HepG2 (cell line): ENCODE measurements at regions not wholly inside any gene's neighbourhood (a gene's known extent, or its start where the extent isn't known, plus 50 kb on each side); places are given as distances from the start of the nearest gene placed in this dataset.

Experiments used
- CBX2 ChIP-seq, 2 experiments: fragments of 200-600 bp in 1 of 2; sonication (generic); formaldehyde crosslinking in 1 of 2; IDR thresholded peaks; 2 replicates each; pipeline versions ENCODE4 v1.7.0 to v1.8.1; 2018 to 2022; ENCODE audit warnings: low read depth in 2 of 2, low read length in 1 of 2, mild to moderate bottlenecking in 1 of 2, missing genetic modification reagents in 1 of 2
- CC2D1A ChIP-seq: sonication (generic); formaldehyde crosslinking; IDR thresholded peaks from 2 replicates; pipeline ENCODE4 v1.8.1; 2023; ENCODE audit warnings: mild to moderate bottlenecking, missing genetic modification reagents
- FOXO4 ChIP-seq: sonication (generic); formaldehyde crosslinking; conservative IDR thresholded peaks from 2 replicates; pipeline ENCODE4 v1.8.1; 2023; ENCODE audit warnings: missing genetic modification reagents
- HDAC2 ChIP-seq: sonication (generic); formaldehyde crosslinking; IDR thresholded peaks from 2 replicates; pipeline ENCODE4 v1.4.0; 2020; ENCODE audit warnings: missing genetic modification reagents
- KAT2B ChIP-seq: fragments of 150-350 bp; IDR thresholded peaks from 2 replicates; pipeline ENCODE4 v1.6.1; 2014; ENCODE audit warnings: low read depth, low read length, borderline replicate concordance
- MED8 ChIP-seq: sonication (generic); formaldehyde crosslinking; IDR thresholded peaks from 2 replicates; pipeline ENCODE4 v1.8.1; 2023; ENCODE audit warnings: mild to moderate bottlenecking, missing genetic modification reagents; ENCODE audit not compliant: insufficient replicate concordance
- MEF2D ChIP-seq: sonication (generic); formaldehyde crosslinking; IDR thresholded peaks from 2 replicates; pipeline ENCODE4 v1.5.1; 2020; ENCODE audit warnings: mild to moderate bottlenecking, missing genetic modification reagents
- MIER2 ChIP-seq: IDR thresholded peaks from 2 replicates; pipeline ENCODE4 v1.6.1; 2016; ENCODE audit warnings: missing biosample characterization, missing genetic modification reagents
- MIER3 ChIP-seq: IDR thresholded peaks from 2 replicates; pipeline ENCODE4 v1.6.1; 2016; ENCODE audit warnings: missing compliant biosample characterization, borderline replicate concordance
- MNT ChIP-seq: fragments of 450-650 bp; IDR thresholded peaks from 2 replicates; pipeline ENCODE4 v1.6.1; 2016
- POLR2G ChIP-seq: fragments of 200-400 bp; formaldehyde crosslinking; IDR thresholded peaks from 2 replicates; pipeline ENCODE4 v1.6.1; 2018; ENCODE audit warnings: mild to moderate bottlenecking, low read depth, low read length, moderate library complexity
- RARA ChIP-seq: IDR thresholded peaks from 2 replicates; pipeline ENCODE4 v1.6.1; 2016; ENCODE audit warnings: missing genetic modification reagents, missing compliant biosample characterization
- SMAD1 ChIP-seq: sonication (generic); formaldehyde crosslinking; IDR thresholded peaks from 2 replicates; pipeline ENCODE4 v1.4.0; 2020; ENCODE audit warnings: missing genetic modification reagents, low read depth, mild to moderate bottlenecking, borderline replicate concordance
- SOX13 ChIP-seq, 3 experiments: fragments of 450-650 bp in 1 of 3; sonication (generic) in 1 of 3; formaldehyde crosslinking in 1 of 3; IDR thresholded peaks in 2 of 3; conservative IDR thresholded peaks in 1 of 3; 2 replicates each; pipeline versions ENCODE4 v1.5.0 to v1.6.1; 2016 to 2020; ENCODE audit warnings: antibody characterized with exemption in 1 of 3, mild to moderate bottlenecking in 1 of 3, missing compliant biosample characterization in 1 of 3, missing genetic modification reagents in 1 of 3, moderate library complexity in 1 of 3
- TBL1XR1 ChIP-seq: fragments of 150-350 bp; IDR thresholded peaks from 2 replicates; pipeline ENCODE4 v1.6.1; 2014; ENCODE audit warnings: borderline replicate concordance, low read length; ENCODE audit not compliant: partially characterized antibody
- ZBTB7B ChIP-seq: sonication (generic); formaldehyde crosslinking; IDR thresholded peaks from 2 replicates; pipeline ENCODE4 v1.4.0; 2020; ENCODE audit warnings: missing genetic modification reagents
- ZNF207 ChIP-seq: fragments of 450-650 bp; IDR thresholded peaks from 2 replicates; pipeline ENCODE4 v1.6.1; 2016; ENCODE audit warnings: antibody characterized with exemption, borderline replicate concordance
- ZNF788 ChIP-seq: sonication (generic); formaldehyde crosslinking; IDR thresholded peaks from 2 replicates; pipeline ENCODE4 v1.5.0; 2020; ENCODE audit warnings: mild to moderate bottlenecking, missing genetic modification reagents, borderline replicate concordance
- TF ChIP-seq, protein P1 (sequence below): sonication (generic); formaldehyde crosslinking; IDR thresholded peaks from 2 replicates; pipeline ENCODE4 v1.5.0; 2020; ENCODE audit warnings: missing genetic modification reagents
- TF ChIP-seq, protein P2 (sequence below): sonication (generic); formaldehyde crosslinking; IDR thresholded peaks from 2 replicates; pipeline ENCODE4 v1.5.0; 2020; ENCODE audit warnings: mild to moderate bottlenecking, missing genetic modification reagents, borderline replicate concordance

DNA sequence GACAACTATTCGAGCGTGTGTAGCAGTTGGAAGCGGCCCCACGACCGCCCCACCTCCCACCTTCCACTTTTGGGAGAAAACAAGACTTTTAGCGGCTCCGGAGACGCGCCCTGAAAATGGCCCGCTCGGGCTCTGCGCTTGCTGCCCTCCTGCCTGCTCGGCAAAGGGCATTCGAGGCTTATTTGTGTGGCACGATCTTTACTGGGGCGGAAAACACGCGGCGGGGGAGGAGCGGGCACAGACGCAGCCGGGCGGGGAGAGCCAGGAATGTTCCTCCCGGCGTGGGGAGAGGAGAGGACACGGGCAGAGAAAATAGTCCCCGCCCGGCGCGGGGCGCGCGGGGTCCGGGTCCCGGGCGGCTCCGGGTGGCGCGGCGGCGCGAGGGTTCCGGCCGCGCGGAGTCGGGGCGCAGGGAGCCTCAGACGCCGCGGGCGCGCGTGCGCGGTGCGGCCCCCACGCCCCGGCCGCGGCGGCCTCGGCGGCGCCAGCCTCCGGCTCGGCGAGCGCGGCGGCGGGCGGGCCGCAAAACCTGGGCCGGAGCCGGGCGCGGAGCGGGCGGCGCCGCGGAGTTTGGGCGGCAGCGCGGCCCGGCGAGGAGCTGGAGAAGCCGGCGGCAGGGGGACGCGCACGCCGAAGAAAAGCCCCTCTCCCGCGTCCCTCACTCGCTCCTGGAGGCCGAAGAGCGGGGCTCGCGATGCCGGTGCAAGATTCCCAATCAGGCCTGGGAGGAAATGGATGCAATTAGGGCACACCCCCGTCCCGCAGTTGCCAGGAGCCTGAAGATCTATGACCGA, 90.0 kb upstream of the ARID1B start (continued):
- TF ChIP-seq MIER3 (CRISPR knock-in tag), result no peak
- no peak for TF ChIP-seq KAT2B
- TF ChIP-seq POLR2G, result peak; percentile 88
- TF ChIP-seq ZBTB7B, result no peak
- TF ChIP-seq RARA (CRISPR knock-in tag), result no peak
- no peak for TF ChIP-seq SOX13 (IDR thresholded peaks at IDR 0.05)
- TF ChIP-seq SOX13 (CRISPR knock-in tag; conservative IDR thresholded peaks at IDR 0.05 in 1 of 2, IDR thresholded peaks at IDR 0.05 in 1 of 2), result peak in 1 of 2 experiments; percentile 4; a peak in 1 of 4 replicates
- TF ChIP-seq MED8, result peak; percentile 85
- no peak for TF ChIP-seq TBL1XR1
- no peak for TF ChIP-seq CC2D1A (CRISPR knock-in tag)
- TF ChIP-seq SMAD1 (CRISPR knock-in tag), result peak; percentile 57; the same call in 1 of the 2 replicates
- TF ChIP-seq FOXO4 (CRISPR knock-in tag), result no peak
- peak; percentile 18; the same call in 1 of the 2 replicates for TF ChIP-seq MEF2D (CRISPR knock-in tag)
- TF ChIP-seq, protein P1, sequence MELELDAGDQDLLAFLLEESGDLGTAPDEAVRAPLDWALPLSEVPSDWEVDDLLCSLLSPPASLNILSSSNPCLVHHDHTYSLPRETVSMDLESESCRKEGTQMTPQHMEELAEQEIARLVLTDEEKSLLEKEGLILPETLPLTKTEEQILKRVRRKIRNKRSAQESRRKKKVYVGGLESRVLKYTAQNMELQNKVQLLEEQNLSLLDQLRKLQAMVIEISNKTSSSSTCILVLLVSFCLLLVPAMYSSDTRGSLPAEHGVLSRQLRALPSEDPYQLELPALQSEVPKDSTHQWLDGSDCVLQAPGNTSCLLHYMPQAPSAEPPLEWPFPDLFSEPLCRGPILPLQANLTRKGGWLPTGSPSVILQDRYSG (CRISPR knock-in tag), result no peak
- no peak for TF ChIP-seq MNT
- TF ChIP-seq MIER2 (CRISPR knock-in tag), result no peak
- no peak; the same call in 1 of the 2 replicates for TF ChIP-seq HDAC2 (CRISPR knock-in tag)
- TF ChIP-seq ZNF207, result no peak
- peak; percentile 45; the same call in 1 of the 2 replicates for TF ChIP-seq ZNF788 (CRISPR knock-in tag)
- TF ChIP-seq CBX2 (IDR thresholded peaks at IDR 0.05; ENCODE audit: low read depth, low read length), result no peak
- no peak; the same call in 1 of the 2 replicates for TF ChIP-seq CBX2 (CRISPR knock-in tag; IDR thresholded peaks at IDR 0.05; ENCODE audit: low read depth)
- TF ChIP-seq, protein P2, sequence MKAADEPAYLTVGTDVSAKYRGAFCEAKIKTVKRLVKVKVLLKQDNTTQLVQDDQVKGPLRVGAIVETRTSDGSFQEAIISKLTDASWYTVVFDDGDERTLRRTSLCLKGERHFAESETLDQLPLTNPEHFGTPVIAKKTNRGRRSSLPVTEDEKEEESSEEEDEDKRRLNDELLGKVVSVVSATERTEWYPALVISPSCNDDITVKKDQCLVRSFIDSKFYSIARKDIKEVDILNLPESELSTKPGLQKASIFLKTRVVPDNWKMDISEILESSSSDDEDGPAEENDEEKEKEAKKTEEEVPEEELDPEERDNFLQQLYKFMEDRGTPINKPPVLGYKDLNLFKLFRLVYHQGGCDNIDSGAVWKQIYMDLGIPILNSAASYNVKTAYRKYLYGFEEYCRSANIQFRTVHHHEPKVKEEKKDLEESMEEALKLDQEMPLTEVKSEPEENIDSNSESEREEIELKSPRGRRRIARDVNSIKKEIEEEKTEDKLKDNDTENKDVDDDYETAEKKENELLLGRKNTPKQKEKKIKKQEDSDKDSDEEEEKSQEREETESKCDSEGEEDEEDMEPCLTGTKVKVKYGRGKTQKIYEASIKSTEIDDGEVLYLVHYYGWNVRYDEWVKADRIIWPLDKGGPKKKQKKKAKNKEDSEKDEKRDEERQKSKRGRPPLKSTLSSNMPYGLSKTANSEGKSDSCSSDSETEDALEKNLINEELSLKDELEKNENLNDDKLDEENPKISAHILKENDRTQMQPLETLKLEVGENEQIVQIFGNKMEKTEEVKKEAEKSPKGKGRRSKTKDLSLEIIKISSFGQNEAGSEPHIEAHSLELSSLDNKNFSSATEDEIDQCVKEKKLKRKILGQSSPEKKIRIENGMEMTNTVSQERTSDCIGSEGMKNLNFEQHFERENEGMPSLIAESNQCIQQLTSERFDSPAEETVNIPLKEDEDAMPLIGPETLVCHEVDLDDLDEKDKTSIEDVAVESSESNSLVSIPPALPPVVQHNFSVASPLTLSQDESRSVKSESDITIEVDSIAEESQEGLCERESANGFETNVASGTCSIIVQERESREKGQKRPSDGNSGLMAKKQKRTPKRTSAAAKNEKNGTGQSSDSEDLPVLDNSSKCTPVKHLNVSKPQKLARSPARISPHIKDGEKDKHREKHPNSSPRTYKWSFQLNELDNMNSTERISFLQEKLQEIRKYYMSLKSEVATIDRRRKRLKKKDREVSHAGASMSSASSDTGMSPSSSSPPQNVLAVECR, result peak; percentile 63; the same call in 1 of the 2 replicates
